NCI-H128 (cell line): ENCODE measurements at regions not wholly inside any gene's neighbourhood (a gene's known extent, or its start where the extent isn't known, plus 50 kb on each side); places are given as distances from the start of the nearest gene placed in this dataset.

Experiments
- DNase-seq: peaks from one replicate; lab custom pipeline; 2025; ENCODE audit not compliant: unreplicated experiment; lab: John Stamatoyannopoulos, UW

GRCh38 chr5:135249658-135250057, 149.4 kb downstream of the MACROH2A1 start:
- DNase-seq, result no peak

GRCh38 chr5:135248801-135249231, 150.2 kb downstream of the MACROH2A1 start:
- DNase-seq, result no peak

GRCh38 chr5:135246923-135247795, 151.9 kb downstream of the MACROH2A1 start:
- DNase-seq, result no peak

- DNase-seq, result no peak
Observed at GRCh38 chr5:135246605-135246922, 152.5 kb downstream of the MACROH2A1 start.

GRCh38 chr5:135245521-135246499, 153.2 kb downstream of the MACROH2A1 start:
- no peak for DNase-seq

- DNase-seq, result no peak
Observed at GRCh38 chr5:135244620-135245021, 154.4 kb downstream of the MACROH2A1 start.

- no peak for DNase-seq
Observed at GRCh38 chr5:135243556-135244285, 155.3 kb downstream of the MACROH2A1 start.

- no peak for DNase-seq
Observed at GRCh38 chr5:135242866-135243555, 156.0 kb downstream of the MACROH2A1 start.

- DNase-seq, result no peak
Observed at GRCh38 chr5:135242021-135242865, 156.8 kb downstream of the MACROH2A1 start.

GRCh38 chr5:135241536-135241935, 157.5 kb downstream of the MACROH2A1 start:
- no peak for DNase-seq

- no peak for DNase-seq
Observed at GRCh38 chr5:135240781-135241360, 158.2 kb downstream of the MACROH2A1 start.

- DNase-seq, result no peak
Observed at GRCh38 chr5:135240283-135240633, 158.8 kb downstream of the MACROH2A1 start.

GRCh38 chr5:135239453-135240282, 159.4 kb downstream of the MACROH2A1 start:
- DNase-seq, result no peak

GRCh38 chr5:135238622-135239452, 160.2 kb downstream of the MACROH2A1 start:
- DNase-seq, result no peak

- no peak for DNase-seq
Observed at GRCh38 chr5:135237748-135238103, 161.3 kb downstream of the MACROH2A1 start.

- DNase-seq, result no peak
Observed at GRCh38 chr5:135236908-135237747, 161.9 kb downstream of the MACROH2A1 start.
